Activated CD4-positive, alpha-beta T cell treated with anti-CD3 and anti-CD28 coated beads for 24 hours (primary cell): ENCODE measurements at regions not wholly inside any gene's neighbourhood (a gene's known extent, or its start where the extent isn't known, plus 50 kb on each side); places are given as distances from the start of the nearest gene placed in this dataset.

ENCODE experiments used
- DNase-seq, 2 donors: peaks; one replicate each; pipeline ENCODE4 v3.0.0-alpha.2; 2020; ENCODE audit warnings: low read depth in 2 of 2

- no peak for DNase-seq
Measured at GRCh38 chr20:57056651-57057050, 209.8 kb downstream of the BMP7 start.

GRCh38 chr20:57059055-57059596, 207.3 kb downstream of the BMP7 start:
- no peak for DNase-seq

GRCh38 chr20:57060407-57061050, 205.9 kb downstream of the BMP7 start:
- DNase-seq = no peak

- DNase-seq = no peak
Measured at GRCh38 chr20:57061051-57061900, 205.2 kb downstream of the BMP7 start.

- no peak for DNase-seq
Measured at GRCh38 chr20:57062241-57062640, 204.2 kb downstream of the BMP7 start.

GRCh38 chr20:57062696-57063270, 203.7 kb downstream of the BMP7 start:
- no peak for DNase-seq

GRCh38 chr20:57064836-57065235, 201.6 kb downstream of the BMP7 start:
- DNase-seq = no peak

GRCh38 chr20:57065646-57066045, 200.8 kb downstream of the BMP7 start:
- DNase-seq = no peak

- no peak for DNase-seq
Measured at GRCh38 chr20:57066126-57066900, 200.1 kb downstream of the BMP7 start.

- no peak for DNase-seq
Measured at GRCh38 chr20:57069442-57069841, 197.0 kb downstream of the BMP7 start.

GRCh38 chr20:57070296-57070695, 196.1 kb downstream of the BMP7 start:
- DNase-seq = no peak

GRCh38 chr20:57071283-57071731, 195.1 kb downstream of the BMP7 start:
- no peak for DNase-seq

- no peak for DNase-seq
Measured at GRCh38 chr20:57071954-57072583, 194.4 kb downstream of the BMP7 start.

- no peak for DNase-seq
Measured at GRCh38 chr20:57073402-57073801, 193.0 kb downstream of the BMP7 start.

- no peak for DNase-seq
Measured at GRCh38 chr20:57074386-57074785, 192.1 kb downstream of the BMP7 start.

- DNase-seq = no peak
Measured at GRCh38 chr20:57075181-57075580, 191.3 kb downstream of the BMP7 start.

- no peak for DNase-seq
Measured at GRCh38 chr20:57075603-57076002, 190.8 kb downstream of the BMP7 start.

GRCh38 chr20:57076152-57076652, 190.2 kb downstream of the BMP7 start:
- DNase-seq = no peak

- no peak for DNase-seq
Measured at GRCh38 chr20:57076951-57077350, 189.5 kb downstream of the BMP7 start.

- no peak for DNase-seq
Measured at GRCh38 chr20:57078116-57078515, 188.3 kb downstream of the BMP7 start.
